ENCODE measurements at regions not wholly inside any gene's neighbourhood (a gene's known extent, or its start where the extent isn't known, plus 50 kb on each side); places are given as distances from the start of the nearest gene placed in this dataset.

GRCh38 chr11:95585069-95585751 is 204.4 kb downstream of the FAM76B start:
- TF ChIP-seq TOX (CRISPR knock-in tag; IDR thresholded peaks at IDR 0.05; ENCODE audit: borderline replicate concordance) = no peak
- no peak for TF ChIP-seq OSR1 (CRISPR knock-in tag; IDR thresholded peaks at IDR 0.05)
- TF ChIP-seq RARB (CRISPR knock-in tag; IDR thresholded peaks at IDR 0.05) = no peak
- ATAC-seq = no peak

GRCh38 chr11:95584589-95584988 is 205.0 kb downstream of the FAM76B start:
- no peak for ATAC-seq
- TF ChIP-seq ZC3H10 (CRISPR knock-in tag; IDR thresholded peaks at IDR 0.05) (no peak), CSDC2 (CRISPR knock-in tag; IDR thresholded peaks at IDR 0.05) (no peak), PATZ1 (CRISPR knock-in tag; IDR thresholded peaks at IDR 0.05; ENCODE audit: borderline replicate concordance) (no peak)

GRCh38 chr11:95584180-95584579 is 205.4 kb downstream of the FAM76B start:
- TF ChIP-seq CSDC2 (CRISPR knock-in tag; IDR thresholded peaks at IDR 0.05) (no peak), GLIS3 (CRISPR knock-in tag; IDR thresholded peaks at IDR 0.05) (no peak), OSR1 (CRISPR knock-in tag; IDR thresholded peaks at IDR 0.05) (no peak), ARNTL (CRISPR knock-in tag; IDR thresholded peaks at IDR 0.05; ENCODE audit: borderline replicate concordance, low read depth) (no peak), PATZ1 (CRISPR knock-in tag; IDR thresholded peaks at IDR 0.05; ENCODE audit: borderline replicate concordance) (no peak), ZNF70 (CRISPR knock-in tag; IDR thresholded peaks at IDR 0.05) (no peak), TSHZ2 (CRISPR knock-in tag; IDR thresholded peaks at IDR 0.05) (no peak), ZFP30 (CRISPR knock-in tag; IDR thresholded peaks at IDR 0.05) (no peak)
- ATAC-seq = no peak

GRCh38 chr11:95577716-95578460 is 211.7 kb downstream of the FAM76B start:
- ATAC-seq = no peak
- TF ChIP-seq TSHZ2 (CRISPR knock-in tag; IDR thresholded peaks at IDR 0.05) (no peak), PPARA (CRISPR knock-in tag; IDR thresholded peaks at IDR 0.05; ENCODE audit: borderline replicate concordance) (no peak), CREB5 (CRISPR knock-in tag; IDR thresholded peaks at IDR 0.05; ENCODE audit: low read depth) (no peak), ZNF565 (CRISPR knock-in tag; conservative IDR thresholded peaks at IDR 0.05; ENCODE audit: low read depth) (no peak), SNAI2 (CRISPR knock-in tag; IDR thresholded peaks at IDR 0.05) (no peak)

All from SK-N-SH treated with all-trans-retinoic acid at 6 μM for 48 hours (cell line).